HEK293 (cell line): ENCODE measurements at regions not wholly inside any gene's neighbourhood (a gene's known extent, or its start where the extent isn't known, plus 50 kb on each side); places are given as distances from the start of the nearest gene placed in this dataset.

ENCODE experiments used
- CTCF ChIA-PET: fragments of 350-600 bp; formaldehyde crosslinking; extraction: SDS; loops from one replicate; lab custom pipeline; 2021; ENCODE audit warnings: antibody characterized with exemption; lab: Yijun Ruan, JAX
- POLR2A ChIA-PET: fragments of 300-600 bp; formaldehyde crosslinking; extraction: SDS; loops from one replicate; lab custom pipeline; 2020; ENCODE audit warnings: antibody characterized with exemption, inconsistent platforms; lab: Yijun Ruan, JAX
- H3K27ac ChIP-seq: fragments of 200-500 bp; sonication (Bioruptor generic); 2 replicates; pipeline ENCODE4 v1.5.1; 2014; ENCODE audit warnings: low read depth, low read length, control low read depth, inconsistent platforms; ENCODE audit errors: extremely low read depth
- H3K36me3 ChIP-seq, 2 experiments: fragments of 200-500 bp in 1 of 2; sonication (Bioruptor generic) in 1 of 2; 1 replicate in 1 of 2; 2 replicates in 1 of 2; pipeline ENCODE4 v1.5.1; 2014 to 2017; ENCODE audit warnings: inconsistent platforms in 2 of 2, low read length in 2 of 2; ENCODE audit not compliant: control insufficient read depth in 2 of 2, insufficient read depth in 1 of 2
- H3K4me1 ChIP-seq: fragments of 200-500 bp; sonication (Bioruptor generic); 2 replicates; pipeline ENCODE4 v1.5.1; 2014; ENCODE audit warnings: mild to moderate bottlenecking, low read length, inconsistent platforms; ENCODE audit not compliant: control insufficient read depth, insufficient read depth
- H3K4me3 ChIP-seq: 2 replicates; pipeline ENCODE4 v1.5.1; 2011; ENCODE audit warnings: low read depth, mild to moderate bottlenecking, control low read depth, low read length, moderate library complexity
- H3K9me3 ChIP-seq: fragments of 200-500 bp; sonication (Bioruptor generic); 2 replicates; pipeline ENCODE4 v1.5.1; 2014; ENCODE audit warnings: low read depth, low read length, inconsistent platforms; ENCODE audit not compliant: control insufficient read depth, insufficient read depth
- GFI1B ChIP-seq: fragments of 450-650 bp; formaldehyde crosslinking; IDR thresholded peaks from 2 replicates; pipeline ENCODE4 v1.5.1; 2016; ENCODE audit warnings: missing biosample characterization, missing genetic modification characterization
- IKZF3 ChIP-seq: fragments of 450-650 bp; IDR thresholded peaks from 2 replicates; pipeline ENCODE4 v1.5.0; 2018; ENCODE audit warnings: missing biosample characterization, mild to moderate bottlenecking, missing genetic modification characterization, moderate library complexity
- OVOL3 ChIP-seq: fragments of 450-650 bp; formaldehyde crosslinking; IDR thresholded peaks from 2 replicates; pipeline ENCODE4 v1.5.1; 2016; ENCODE audit warnings: missing biosample characterization, missing genetic modification characterization
- ZIC2 ChIP-seq: fragments of 450-650 bp; formaldehyde crosslinking; IDR thresholded peaks from 2 replicates; pipeline ENCODE4 v1.5.1; 2016; ENCODE audit warnings: missing biosample characterization, missing genetic modification characterization
- ZNF157 ChIP-seq: fragments of 450-650 bp; formaldehyde crosslinking; IDR thresholded peaks from 2 replicates; pipeline ENCODE4 v1.5.1; 2016; ENCODE audit warnings: missing biosample characterization, missing genetic modification characterization
- ZNF311 ChIP-seq: fragments of 450-650 bp; formaldehyde crosslinking; IDR thresholded peaks from 2 replicates; pipeline ENCODE4 v1.5.1; 2017; ENCODE audit warnings: missing biosample characterization, missing genetic modification characterization, borderline replicate concordance
- ZNF391 ChIP-seq: fragments of 450-650 bp; formaldehyde crosslinking; IDR thresholded peaks from 2 replicates; pipeline ENCODE4 v1.5.1; 2016; ENCODE audit warnings: low read depth, missing biosample characterization, missing genetic modification characterization, borderline replicate concordance
- ZNF404 ChIP-seq: fragments of 450-650 bp; formaldehyde crosslinking; IDR thresholded peaks from 2 replicates; pipeline ENCODE4 v1.5.1; 2017; ENCODE audit warnings: missing biosample characterization, missing genetic modification characterization
- ZNF518A ChIP-seq: fragments of 450-650 bp; formaldehyde crosslinking; conservative IDR thresholded peaks from 2 replicates; pipeline ENCODE4 v1.5.1; 2016; ENCODE audit warnings: low read depth, missing biosample characterization, missing genetic modification characterization
- ZNF521 ChIP-seq: fragments of 450-650 bp; formaldehyde crosslinking; IDR thresholded peaks from 2 replicates; pipeline ENCODE4 v1.5.1; 2017; ENCODE audit warnings: missing biosample characterization, mild to moderate bottlenecking, missing genetic modification characterization
- ZNF585B ChIP-seq: fragments of 450-650 bp; formaldehyde crosslinking; IDR thresholded peaks from 2 replicates; pipeline ENCODE4 v1.5.1; 2016; ENCODE audit warnings: missing biosample characterization, missing genetic modification characterization
- ZSCAN5A ChIP-seq: fragments of 450-650 bp; formaldehyde crosslinking; IDR thresholded peaks from 2 replicates; pipeline ENCODE4 v1.5.1; 2016; ENCODE audit warnings: missing biosample characterization, missing genetic modification characterization

GRCh38 chrX:139209342-139209741 is 321.2 kb upstream of the F9 start:
- H3K9me3 ChIP-seq = no peaks in the 10 kb centered on the region
- no peaks in the 10 kb centered on the region for H3K4me1 ChIP-seq
- no peak overlapping the region for H3K27ac ChIP-seq
- no peaks in the 10 kb centered on the region for H3K36me3 ChIP-seq
- CTCF ChIA-PET = interaction anchor here (0.6 to 0.7 kb wide), 2 partner anchors 22 to 264 kb away, joined by 3 to 4 read pairs; no protein-coding TSS in a partner anchor
- POLR2A ChIA-PET = no interaction called here
- H3K4me3 ChIP-seq = no peak overlapping the region
- TF ChIP-seq OVOL3 (no peak), IKZF3 (tag by site-specific recombination) (no peak), ZNF311 (no peak), ZNF391 (no peak), GFI1B (tag by site-specific recombination) (no peak), ZNF518A (tag by site-specific recombination) (no peak), ZIC2 (tag by site-specific recombination) (no peak), ZNF404 (tag by site-specific recombination) (no peak), ZSCAN5A (no peak), ZNF521 (tag by site-specific recombination) (no peak)

GRCh38 chrX:139207655-139208054 is 322.9 kb upstream of the F9 start:
- ChIA-PET CTCF (no interaction called here), POLR2A (no interaction called here)
- no peak for TF ChIP-seq ZNF157
- TF ChIP-seq ZNF518A (tag by site-specific recombination) = no peak
- no peak for TF ChIP-seq ZNF585B
- Histone ChIP-seq H3K27ac (no peak overlapping the region), H3K4me3 (no peak overlapping the region), H3K9me3 (no peaks in the 10 kb centered on the region), H3K4me1 (peaks cover 3% of the 10 kb centered on the region), H3K36me3 (no peaks in the 10 kb centered on the region)
